ENCODE measurements at regions not wholly inside any gene's neighbourhood (a gene's known extent, or its start where the extent isn't known, plus 50 kb on each side); places are given as distances from the start of the nearest gene placed in this dataset.

DNA sequence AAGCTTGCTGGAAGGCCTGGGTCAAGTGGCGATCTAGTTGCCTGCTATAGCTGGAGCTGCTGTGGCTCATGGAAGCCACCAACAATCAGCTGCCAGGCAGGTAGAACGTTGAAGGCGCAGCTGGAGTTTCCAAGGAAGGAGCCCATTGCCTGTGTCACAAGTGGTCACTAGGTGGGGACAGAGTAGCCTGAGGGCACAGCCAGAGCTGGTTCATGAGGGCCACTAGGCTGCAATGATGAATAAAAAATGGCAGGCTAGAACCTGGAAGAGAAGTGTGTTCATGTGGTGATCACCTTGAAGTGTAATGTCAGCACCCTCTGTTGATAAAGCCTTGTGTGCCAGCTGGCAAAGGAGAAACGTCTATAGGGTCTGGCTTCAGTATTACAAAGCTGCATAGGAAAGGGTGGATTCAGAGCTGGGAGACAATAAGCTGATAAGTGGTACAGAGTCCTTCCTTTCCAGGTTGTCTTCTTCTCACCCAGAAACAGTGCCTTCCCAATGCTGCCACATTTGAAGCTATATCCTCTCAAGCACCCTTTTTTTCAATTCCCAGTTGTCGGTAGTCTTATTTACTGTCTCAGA is 165.8 kb downstream of the EMP1 start (continued):
- TF ChIP-seq, protein P1, sequence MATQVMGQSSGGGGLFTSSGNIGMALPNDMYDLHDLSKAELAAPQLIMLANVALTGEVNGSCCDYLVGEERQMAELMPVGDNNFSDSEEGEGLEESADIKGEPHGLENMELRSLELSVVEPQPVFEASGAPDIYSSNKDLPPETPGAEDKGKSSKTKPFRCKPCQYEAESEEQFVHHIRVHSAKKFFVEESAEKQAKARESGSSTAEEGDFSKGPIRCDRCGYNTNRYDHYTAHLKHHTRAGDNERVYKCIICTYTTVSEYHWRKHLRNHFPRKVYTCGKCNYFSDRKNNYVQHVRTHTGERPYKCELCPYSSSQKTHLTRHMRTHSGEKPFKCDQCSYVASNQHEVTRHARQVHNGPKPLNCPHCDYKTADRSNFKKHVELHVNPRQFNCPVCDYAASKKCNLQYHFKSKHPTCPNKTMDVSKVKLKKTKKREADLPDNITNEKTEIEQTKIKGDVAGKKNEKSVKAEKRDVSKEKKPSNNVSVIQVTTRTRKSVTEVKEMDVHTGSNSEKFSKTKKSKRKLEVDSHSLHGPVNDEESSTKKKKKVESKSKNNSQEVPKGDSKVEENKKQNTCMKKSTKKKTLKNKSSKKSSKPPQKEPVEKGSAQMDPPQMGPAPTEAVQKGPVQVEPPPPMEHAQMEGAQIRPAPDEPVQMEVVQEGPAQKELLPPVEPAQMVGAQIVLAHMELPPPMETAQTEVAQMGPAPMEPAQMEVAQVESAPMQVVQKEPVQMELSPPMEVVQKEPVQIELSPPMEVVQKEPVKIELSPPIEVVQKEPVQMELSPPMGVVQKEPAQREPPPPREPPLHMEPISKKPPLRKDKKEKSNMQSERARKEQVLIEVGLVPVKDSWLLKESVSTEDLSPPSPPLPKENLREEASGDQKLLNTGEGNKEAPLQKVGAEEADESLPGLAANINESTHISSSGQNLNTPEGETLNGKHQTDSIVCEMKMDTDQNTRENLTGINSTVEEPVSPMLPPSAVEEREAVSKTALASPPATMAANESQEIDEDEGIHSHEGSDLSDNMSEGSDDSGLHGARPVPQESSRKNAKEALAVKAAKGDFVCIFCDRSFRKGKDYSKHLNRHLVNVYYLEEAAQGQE (IDR thresholded peaks at IDR 0.05) = no peak

DNA sequence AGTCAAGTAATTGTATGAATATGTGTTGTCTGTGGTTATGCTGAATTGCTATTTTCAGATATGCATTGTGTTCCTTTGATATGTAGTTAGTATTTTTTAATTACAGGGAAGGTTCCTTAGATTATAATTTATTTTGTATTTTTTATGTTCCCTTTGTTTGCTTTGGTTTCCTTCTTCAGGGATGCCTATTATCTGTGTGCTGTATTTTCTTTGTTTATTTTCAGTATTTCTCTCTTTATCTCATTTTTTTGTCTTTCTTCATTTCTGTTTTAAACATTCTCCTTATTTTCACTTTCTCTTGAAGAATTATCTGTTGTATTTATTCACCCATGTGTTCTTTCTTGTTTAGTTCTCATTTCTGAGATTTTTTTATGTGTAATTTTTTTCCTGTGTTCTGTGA is 163.1 kb downstream of the EMP1 start:
- Histone ChIP-seq H3K4me1 (ENCODE audit: control insufficient read depth in 4 of 4, insufficient read depth in 4 of 4, low read length in 3 of 4) (no peaks in the 10 kb centered on the region), H3K27me3 (ENCODE audit: control insufficient read depth in 4 of 4, insufficient read depth in 4 of 4, low read length in 3 of 4) (no peaks in the 10 kb centered on the region), H3K36me3 (ENCODE audit: control insufficient read depth in 4 of 4, insufficient read depth in 3 of 4, low read depth in 1 of 4, low read length in 3 of 4) (no peaks in the 10 kb centered on the region), H3K27ac (ENCODE audit: low read depth in 1 of 2, low read length in 2 of 2) (no peak overlapping the region), H3K4me3 (ENCODE audit: low read depth in 1 of 3, low read length in 3 of 3) (no peak overlapping the region), H3K9me3 (ENCODE audit: control insufficient read depth in 4 of 4, low read length in 3 of 4) (no peaks in the 10 kb centered on the region), H3K9ac (ENCODE audit: low read depth in 1 of 2, low read length in 2 of 2) (no peak overlapping the region)
- TF ChIP-seq HNF4G (IDR thresholded peaks at IDR 0.05) = no peak
- no peak for TF ChIP-seq SP1 (IDR thresholded peaks at IDR 0.05)
- TF ChIP-seq YY1 (IDR thresholded peaks at IDR 0.05) = no peak
- TF ChIP-seq, protein P1 (IDR thresholded peaks at IDR 0.05) = no peak
- no peak for TF ChIP-seq FOXA2 (IDR thresholded peaks at IDR 0.05)
- no peak for TF ChIP-seq EGR1 (IDR thresholded peaks at IDR 0.05; ENCODE audit: low read depth in 2 of 2)
- TF ChIP-seq TAF1 (conservative IDR thresholded peaks at IDR 0.05) = no peak
- no peak for TF ChIP-seq RAD21 (IDR thresholded peaks at IDR 0.05)
- no peak for TF ChIP-seq GABPA (IDR thresholded peaks at IDR 0.05 in 1 of 2, conservative IDR thresholded peaks at IDR 0.05 in 1 of 2)
- no peak for TF ChIP-seq JUND (IDR thresholded peaks at IDR 0.05)
- TF ChIP-seq, protein P2, sequence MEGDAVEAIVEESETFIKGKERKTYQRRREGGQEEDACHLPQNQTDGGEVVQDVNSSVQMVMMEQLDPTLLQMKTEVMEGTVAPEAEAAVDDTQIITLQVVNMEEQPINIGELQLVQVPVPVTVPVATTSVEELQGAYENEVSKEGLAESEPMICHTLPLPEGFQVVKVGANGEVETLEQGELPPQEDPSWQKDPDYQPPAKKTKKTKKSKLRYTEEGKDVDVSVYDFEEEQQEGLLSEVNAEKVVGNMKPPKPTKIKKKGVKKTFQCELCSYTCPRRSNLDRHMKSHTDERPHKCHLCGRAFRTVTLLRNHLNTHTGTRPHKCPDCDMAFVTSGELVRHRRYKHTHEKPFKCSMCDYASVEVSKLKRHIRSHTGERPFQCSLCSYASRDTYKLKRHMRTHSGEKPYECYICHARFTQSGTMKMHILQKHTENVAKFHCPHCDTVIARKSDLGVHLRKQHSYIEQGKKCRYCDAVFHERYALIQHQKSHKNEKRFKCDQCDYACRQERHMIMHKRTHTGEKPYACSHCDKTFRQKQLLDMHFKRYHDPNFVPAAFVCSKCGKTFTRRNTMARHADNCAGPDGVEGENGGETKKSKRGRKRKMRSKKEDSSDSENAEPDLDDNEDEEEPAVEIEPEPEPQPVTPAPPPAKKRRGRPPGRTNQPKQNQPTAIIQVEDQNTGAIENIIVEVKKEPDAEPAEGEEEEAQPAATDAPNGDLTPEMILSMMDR (IDR thresholded peaks at IDR 0.05; ENCODE audit: low read depth, low read length, missing input control) = no peak
- TF ChIP-seq NR2F2 (IDR thresholded peaks at IDR 0.05) = no peak
- no peak for TF ChIP-seq HNF4A (conservative IDR thresholded peaks at IDR 0.05)
- TF ChIP-seq, protein P3, sequence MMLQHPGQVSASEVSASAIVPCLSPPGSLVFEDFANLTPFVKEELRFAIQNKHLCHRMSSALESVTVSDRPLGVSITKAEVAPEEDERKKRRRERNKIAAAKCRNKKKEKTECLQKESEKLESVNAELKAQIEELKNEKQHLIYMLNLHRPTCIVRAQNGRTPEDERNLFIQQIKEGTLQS (IDR thresholded peaks at IDR 0.05) = no peak
- no peak for DNase-seq (ENCODE audit: low spot score)

Data from liver (tissue), 7 donors.